T-helper 1 cell treated with Interleukin-12 subunit alpha and Interleukin-12 subunit beta and Interleukin-4 antibody, amounts not matched to agents 30 ng/mL and 1 ng/mL, for 36 hours (primary cell): ENCODE measurements at regions not wholly inside any gene's neighbourhood (a gene's known extent, or its start where the extent isn't known, plus 50 kb on each side); places are given as distances from the start of the nearest gene placed in this dataset.

Experiments
- intact Hi-C: fragments of 100-400 bp; cut with micrococcal nuclease; formaldehyde crosslinking; loops from one replicate; pipeline ENCODE4 v1.15.1; 2024

DNA sequence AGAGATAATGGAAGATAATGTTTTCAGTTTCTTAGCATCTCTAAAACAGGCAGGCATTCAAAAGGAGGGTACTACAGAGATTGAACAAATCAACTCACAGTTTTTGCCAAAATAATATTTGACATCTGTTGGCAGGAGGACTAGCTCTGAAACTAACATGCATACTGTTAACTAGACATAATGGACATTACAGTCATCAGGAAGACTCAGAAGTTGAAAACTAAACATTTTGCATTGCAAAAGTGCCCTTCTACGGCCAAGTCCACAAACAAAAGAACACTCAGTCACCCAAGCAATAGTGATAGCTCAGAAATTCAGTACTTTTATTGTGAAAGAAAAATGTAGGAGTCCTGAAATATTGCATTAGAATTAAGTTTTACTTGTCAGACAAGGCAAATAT, 399.0 kb downstream of the HGF start:
- intact Hi-C loops: no loop called here

DNA sequence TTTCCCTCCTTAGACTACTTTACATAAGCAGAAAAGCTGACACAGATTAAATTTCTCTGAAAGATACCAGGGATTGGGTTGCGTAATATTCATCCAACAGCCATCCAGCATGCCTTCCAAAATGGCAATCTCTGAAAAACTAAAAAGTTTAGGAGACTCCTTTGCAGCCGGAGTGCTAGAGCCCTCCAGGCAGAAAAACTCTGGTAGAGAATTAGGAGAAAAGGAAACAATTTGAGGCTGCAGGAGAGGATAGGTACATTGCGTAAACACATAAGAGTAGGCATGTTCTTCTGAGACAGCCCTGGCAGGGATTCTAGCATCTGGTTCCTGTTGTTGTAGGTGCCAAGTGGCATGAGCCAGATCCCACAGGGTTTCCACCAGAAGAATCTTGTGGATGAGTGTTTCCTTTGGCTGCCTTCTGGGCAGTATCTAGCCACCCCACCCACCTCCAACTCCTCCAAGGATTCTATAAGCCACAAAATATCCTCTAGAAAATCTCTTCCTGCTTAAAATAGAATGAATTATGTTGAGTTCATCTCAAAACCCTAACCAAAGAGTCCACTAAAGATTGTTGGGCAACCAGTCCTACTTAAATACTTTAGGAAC, 402.4 kb downstream of the HGF start:
- intact Hi-C loops: no loop called here

DNA sequence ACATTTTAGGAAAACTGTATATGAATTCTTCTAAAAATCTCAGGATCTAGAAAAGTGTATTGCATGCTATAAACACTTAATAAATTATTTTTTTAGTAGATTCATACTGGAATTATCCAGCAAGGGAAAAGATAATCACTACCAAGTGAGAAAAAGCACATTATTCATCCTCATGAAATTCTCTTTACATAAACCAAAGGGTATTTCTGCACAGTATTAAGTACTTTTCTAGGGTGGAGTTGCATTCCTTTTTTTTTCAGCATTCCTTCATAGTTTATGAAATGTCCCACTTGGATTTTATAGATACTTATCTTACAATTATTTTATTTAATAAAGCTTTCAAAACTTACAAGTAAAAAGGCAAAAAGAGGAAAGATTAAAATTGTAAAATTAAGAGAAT, 403.3 kb downstream of the HGF start:
- intact Hi-C loops: no loop called here

DNA sequence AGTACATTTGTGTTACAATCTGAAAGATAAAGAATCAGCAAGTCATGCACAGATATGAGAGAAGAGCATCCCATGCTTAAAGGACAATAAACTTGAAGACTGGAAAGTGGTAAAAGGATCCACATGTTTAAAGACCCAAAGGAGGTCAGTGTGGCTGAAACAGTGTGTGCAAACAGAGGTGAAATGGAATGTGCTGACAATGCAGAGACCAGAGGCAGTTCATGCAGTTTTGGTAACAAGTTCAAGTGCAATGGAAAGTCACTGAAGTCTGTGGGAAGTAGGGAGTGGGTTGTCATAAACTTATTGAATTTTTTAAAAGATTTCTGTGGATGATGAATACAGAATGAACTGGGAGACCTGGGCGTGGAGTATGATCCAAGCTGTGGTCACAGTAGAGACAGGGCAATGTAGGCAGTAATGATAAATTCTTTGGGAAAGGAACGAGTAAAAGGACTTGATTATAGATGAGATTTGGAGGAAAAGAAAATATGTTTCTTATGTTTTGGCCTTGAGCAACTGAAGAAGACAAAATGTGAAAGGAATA, 408.0 kb downstream of the HGF start:
- intact Hi-C loops: no loop called here

DNA sequence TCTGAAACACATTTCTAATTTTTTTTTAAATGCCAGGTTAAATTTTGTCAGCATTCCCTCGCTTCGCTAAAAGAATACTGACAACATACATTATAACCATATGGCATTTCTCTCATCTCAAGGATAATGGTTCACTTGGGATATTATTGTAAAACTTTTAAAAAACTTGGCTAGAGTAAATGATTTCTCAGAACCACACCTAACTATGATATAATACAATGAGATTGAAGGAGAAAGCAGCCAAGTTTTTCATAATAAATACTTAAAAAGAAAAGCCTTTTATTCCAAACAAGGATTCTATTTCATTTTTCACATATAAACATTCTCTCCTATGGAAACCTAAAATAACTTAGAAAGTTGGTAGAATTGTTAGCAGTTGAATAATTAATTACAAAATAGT, 413.9 kb downstream of the HGF start:
- intact Hi-C loops: no loop called here

DNA sequence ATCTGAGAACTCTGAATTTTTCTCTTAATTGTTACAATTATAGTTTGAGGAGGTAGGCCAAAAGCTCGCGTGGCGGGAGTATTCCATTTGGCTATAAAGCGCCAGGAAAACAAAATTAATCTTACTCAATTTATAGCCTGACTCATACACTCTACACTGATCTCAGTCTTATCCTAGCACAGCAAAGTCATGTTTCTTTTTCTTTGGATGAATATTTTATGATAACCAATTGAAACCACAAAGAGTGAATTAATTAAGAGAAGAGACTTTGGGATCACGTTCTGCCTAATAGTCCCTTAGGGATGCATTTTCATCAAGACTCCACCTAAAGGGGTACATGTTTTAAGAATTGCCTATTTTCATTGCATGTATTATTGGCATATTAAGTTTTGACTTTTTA, 420.8 kb downstream of the HGF start:
- intact Hi-C loops: no loop called here

DNA sequence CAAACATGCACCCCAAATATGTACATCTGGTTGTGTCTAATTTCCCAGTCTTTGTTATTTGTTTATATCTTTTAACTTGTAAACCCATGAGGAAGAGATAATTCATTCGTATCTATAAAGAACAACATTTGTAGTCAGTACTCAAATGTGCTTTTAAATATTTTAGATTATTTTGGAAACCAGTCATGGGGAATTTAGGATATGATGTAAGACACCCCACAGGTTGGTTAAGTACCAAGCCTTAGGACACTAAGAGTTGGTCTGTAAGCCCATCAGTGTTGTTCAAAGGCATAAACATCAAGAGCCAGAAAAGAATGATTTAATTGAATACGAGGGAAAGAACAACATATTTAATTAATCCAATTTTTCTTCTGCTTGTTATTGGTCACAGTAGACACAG, 421.1 kb upstream of the SEMA3C start:
- intact Hi-C loops: no loop called here

DNA sequence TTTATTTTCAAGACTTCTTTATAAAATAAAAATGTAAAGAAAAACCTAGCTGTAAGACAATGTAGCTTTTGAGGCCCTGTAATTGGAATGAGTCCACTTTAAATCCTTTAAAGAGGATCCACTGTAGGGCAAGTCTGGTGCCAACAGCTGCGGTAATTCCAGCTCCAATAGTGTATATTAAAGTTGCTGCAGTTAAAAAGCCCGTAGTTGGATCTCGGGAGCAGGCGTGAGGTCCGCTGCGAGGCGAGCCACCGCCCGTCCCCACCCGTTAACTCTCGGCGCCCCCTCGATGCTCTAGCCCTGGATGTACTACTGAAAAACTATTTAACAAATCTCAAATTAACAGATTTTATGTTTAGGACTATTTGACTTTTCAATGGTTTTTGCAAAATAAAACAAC, 414.7 kb upstream of the SEMA3C start:
- intact Hi-C loops: no loop called here

DNA sequence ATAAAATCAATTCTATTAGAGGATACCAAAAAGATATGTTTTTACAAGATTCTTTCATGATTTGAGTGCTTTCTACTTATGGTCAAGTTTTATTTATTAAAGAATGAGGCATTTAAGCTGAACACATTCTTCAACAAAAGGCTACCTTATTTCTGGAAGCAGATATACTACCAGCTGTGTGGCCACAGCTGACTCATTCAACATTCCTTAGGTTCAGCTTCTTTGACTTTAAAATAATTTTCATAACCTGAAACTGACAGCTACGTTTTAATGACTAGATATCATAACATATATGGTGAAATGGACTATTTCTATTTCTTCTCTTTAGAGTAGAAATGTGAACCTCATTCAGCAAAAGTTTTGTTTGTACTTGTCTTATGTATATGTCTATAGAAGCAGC, 414.2 kb upstream of the SEMA3C start:
- intact Hi-C loops: no loop called here

DNA sequence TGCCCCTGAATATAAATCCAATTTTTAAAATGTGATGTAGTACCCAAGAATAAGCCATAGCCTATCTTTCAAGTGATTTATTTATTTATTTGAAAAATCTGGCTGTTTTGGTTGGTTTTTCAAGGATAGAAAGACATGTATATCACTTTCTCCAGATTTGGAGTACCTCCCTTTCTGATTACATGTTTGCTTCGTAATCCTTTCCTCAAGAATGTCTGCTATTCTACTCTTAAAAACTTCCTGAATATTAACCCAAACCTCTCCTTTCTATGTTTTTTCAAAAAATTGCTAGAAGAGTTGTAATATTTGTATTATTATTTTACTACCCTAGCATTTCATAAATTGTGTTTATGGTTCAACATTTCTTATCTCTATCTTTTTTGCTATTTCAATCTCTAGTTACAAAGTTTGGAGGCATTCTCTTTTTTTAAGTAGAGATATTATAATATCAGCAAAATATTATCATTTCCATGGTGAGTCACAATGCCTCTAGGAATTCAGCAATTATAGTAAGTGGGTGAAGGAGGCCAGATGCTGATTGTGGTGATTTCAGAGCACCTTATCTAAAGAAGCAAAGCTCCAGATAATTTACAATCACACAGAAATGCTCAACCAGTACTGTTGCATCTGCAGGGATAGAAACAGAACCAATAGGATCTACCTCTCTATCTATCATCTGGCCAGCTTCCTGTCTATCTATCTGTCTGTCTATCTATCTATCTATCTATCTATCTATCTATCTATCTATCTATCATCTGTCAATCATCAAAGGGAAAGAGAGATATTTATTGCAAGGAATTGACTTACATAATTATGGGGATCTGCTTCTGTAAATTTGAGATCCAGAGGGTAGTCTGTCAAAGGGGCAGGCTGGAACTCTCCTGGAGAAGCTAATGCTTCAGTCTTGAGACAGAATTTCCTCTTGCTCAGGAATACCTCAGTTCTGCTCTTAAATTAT, 412.5 kb upstream of the SEMA3C start:
- intact Hi-C loops: no loop called here

DNA sequence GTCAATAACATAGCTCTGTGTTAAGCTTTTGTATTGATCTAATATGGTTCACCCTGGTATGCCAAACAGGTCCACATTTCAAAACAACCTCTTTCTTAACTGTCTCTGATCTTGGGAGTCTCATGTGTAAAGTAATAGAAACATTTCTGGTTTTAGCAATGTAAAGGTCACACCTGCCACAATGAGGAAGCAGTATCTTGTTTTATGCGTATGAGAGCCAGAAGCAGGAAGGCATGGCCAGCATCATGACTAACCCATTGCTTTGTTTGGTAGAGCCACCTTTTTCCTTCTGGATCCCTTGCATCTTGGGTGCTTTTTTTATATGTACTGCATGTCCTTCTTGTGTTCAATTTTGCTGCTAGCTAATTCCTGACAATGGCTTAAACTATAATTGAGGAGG, 411.3 kb upstream of the SEMA3C start:
- intact Hi-C loops: no loop called here

DNA sequence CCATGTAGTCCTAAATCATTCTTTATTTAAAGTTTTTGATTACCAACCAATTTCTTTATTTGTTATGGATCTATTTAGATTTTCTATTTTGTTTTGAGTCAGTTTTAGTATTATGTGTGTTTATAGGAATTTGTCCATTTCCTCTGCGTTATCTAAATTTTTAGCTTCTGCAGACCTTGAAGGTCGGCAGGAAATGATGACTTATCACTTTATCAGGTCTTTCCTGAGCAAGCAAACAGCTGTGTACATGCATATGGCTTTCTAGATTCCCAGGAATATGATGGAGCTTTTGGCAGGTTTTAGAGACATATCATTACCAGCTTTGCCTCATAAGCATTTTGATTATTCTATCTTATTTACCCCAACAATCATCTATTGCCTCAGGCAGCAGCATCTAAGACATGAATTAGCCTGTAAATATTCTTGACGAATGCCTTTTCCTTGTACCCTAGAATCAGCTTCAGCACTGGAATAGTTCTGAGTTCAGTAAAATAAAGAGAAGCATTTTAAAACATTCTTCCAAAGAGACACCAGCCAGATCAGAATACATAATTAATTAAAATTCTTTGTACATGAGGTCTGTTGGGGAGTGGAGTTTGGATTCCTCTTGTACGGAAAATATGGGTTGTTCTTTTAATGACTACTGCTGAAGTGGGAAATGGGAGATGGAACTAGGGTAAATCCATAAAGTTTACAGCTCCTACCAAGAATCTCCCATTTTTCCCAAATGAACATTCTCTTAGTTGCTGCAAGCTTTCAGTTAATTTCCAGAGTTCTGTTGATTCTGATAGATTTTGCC, 408.8 kb upstream of the SEMA3C start:
- intact Hi-C loops: no loop called here

DNA sequence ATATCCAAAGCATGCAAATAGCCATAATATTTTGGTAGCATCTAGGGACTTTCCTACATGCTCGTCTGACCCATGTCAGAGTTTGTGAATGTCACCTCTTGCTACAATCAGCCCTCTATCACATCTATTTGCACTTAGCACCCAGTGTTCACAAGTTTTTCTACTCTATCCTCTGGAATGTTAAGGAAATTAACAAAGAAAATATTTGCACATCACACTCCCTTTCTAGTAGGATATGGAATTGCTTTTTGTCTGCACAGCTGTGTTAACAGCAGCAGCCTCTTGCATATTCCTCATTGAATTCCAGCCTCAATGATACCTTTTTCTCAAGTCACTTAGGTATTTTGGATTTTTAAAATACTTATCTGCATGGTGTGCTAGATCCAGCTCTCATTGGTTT, 403.1 kb upstream of the SEMA3C start:
- intact Hi-C loops: no loop called here

DNA sequence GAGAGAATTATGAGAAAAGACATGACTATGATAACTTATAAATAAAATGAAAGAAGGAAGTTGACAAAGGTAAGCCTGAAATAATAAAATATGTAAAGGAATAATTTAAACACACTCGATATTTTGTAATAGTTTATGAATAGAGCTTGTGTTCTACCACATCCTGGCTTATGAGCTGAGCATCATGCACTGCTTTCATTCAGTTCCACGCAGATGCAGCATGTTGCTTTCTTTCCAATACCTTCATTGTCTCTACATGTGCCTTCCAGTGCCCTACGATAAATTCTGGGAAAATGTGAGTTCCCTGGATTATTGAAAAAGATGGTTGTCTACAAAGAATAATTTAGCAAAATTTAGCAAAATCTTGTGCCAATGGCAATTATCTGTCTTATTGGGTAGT, 398.9 kb upstream of the SEMA3C start:
- intact Hi-C loops: no loop called here

DNA sequence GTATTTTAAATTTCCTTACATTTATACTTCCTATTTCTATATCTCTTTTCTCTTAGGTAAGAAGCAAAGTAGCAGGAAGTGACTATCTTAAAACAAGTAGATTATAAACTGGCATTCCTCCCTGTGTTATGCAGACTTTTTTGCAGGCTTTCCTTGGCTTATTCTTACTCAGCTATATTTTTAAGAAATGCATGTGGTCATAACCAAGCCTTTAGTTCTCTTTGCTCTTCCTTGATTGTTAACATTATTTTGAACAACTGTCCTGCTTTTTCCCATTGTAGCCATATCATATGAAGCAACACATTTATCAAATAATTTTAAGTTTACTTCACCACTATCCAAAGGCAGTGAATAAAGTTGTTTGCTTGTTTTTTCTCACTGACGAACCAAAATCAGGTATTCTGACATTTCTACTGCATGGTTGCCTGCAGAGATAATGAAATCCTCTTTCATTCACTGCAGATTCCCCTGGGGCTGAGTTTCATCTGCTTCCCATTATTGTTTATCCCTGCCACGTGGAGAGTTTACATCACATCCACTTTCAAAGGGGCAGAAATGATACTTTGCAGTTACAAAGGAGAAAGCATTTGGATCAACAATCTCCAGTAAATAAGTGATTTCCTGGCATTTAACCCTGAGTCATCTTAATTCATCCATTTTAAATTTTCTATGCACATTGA, 389.9 kb upstream of the SEMA3C start:
- intact Hi-C loops: no loop called here

DNA sequence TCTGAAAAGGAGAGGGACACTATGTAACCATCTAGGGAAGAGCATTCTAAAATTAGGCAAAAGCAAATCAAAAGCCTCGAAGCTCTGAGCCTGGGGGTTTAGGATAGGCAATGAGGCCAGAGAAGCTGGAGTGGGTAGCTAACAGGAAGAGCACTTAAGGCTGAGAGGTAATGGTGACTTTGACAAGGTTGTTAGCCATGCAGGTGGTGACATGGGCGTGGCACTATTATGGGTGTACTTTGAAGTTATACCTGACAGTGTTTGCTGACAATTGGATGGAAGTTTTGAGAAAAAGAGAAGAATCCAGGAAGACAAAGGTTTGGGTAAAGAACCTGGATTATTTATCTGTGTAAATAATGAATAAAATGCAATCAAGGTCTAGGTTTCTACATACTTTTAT, 383.0 kb upstream of the SEMA3C start:
- intact Hi-C loops: no loop called here

DNA sequence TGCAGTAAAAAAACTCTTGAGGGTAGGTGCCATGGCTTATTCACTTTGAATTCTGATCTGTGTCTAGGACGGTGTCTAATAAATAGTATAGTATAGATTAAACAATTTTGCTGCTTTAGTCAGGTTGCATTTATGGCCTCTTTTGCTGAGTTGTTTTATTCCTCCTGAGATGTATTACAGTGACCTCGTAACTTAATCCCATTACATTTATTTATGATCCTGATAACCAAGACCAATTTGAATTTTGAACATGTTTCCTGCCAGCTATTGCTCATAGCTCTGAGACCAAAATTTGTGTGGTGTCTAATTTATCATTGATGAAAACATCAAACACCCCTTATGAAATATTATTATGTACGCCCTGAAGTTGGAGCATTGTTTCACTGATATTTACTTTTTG, 381.9 kb upstream of the SEMA3C start:
- intact Hi-C loops: no loop called here

DNA sequence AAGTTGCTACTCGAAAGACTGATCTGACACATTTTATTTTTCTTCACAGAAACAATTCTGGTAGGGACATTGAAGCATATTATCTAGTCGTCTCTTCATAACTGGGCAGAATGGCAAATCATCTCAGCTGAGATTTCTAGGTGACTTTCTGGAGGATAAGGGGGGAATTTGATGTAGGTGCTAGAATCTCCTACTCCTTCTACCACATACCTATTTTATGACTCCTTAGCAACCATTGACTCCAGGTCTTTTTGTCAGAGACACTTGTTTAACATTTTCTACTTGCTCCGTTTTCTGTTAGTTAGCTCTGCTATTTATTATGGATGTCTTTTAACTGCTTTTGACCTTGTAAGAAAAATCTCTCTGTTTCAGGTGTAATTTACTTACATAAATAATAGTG, 380.9 kb upstream of the SEMA3C start:
- intact Hi-C loops: no loop called here

DNA sequence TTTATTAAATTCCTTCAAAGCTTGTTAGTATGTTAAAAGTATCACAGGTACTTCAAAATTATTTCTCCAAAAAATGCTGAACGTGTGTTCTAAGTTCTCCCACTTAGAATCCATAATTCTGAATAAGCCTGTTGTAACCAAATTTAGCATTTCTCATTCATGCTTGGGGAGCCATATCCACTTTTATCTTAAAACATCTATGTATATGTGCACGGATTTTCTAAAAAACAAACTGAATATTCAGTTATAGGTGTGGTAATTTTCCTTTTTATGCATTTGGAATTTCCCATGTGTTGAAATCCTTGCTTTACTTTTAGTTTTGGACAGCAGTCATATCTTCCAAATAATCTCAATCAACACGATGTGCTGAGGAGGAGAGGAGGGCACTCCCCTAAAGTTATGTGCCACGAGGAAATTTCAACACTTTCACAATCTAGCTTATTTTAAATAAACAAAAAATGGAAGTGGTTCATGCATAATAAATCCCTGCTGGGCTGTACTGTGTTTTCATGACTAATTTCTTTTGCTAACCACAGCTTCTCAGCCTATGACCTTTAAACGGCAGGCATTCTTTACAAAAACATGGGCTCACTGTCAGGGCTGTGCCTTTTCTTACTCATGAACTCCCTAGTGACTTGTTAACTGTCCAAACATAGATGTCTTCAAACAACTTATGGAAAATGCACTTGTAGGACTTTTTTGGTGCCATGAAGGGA, 380.3 kb upstream of the SEMA3C start:
- intact Hi-C loops: no loop called here

DNA sequence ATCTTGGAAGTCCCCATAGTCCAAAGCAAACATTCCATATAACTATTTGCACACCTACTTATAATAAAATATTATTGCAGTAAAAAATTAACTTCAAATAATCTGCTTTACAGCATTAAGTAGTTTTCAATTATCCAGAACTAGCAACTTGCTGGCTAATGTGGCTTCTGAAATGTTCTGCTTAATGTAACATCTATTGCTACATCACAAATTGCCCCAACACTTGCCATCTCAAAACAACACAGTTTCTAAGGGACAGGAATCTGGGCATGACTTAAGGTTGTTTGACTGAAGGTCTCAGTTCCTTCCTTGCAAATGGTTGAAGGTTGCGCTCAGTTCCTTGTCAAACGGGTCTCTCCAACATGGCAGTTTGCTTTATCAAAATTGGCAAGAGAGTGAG, 378.5 kb upstream of the SEMA3C start:
- intact Hi-C loops: no loop called here

DNA sequence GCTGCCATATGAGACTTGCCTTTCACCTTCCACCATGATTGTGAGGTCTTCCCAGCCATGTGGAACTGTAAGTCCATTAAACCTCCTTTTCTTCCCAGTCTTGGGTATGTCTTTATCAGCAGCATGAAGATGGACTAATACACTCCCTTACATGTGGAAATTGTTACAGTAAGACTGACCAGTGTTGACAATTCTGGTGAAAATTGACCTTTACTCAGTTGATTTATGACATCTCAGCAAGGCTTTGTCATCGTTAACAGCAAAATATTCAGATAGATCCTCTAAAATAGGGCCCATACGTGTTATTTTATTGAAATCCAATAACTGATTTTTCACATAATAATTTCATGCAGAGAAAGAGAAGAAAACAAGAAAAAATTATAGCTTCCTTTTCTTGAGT, 377.9 kb upstream of the SEMA3C start:
- intact Hi-C loops: no loop called here
